Mesenchymal stem cell (in vitro differentiated cells and primary cell): ENCODE measurements at regions not wholly inside any gene's neighbourhood (a gene's known extent, or its start where the extent isn't known, plus 50 kb on each side); places are given as distances from the start of the nearest gene placed in this dataset.

ENCODE experiments used
- DNase-seq: peaks from one replicate; pipeline ENCODE4 v3.0.0-alpha.2; 2013
- H2AFZ ChIP-seq: one replicate; pipeline ENCODE4 v1.6.1; 2013; ENCODE audit warnings: low read depth, mild to moderate bottlenecking, control low read depth, inconsistent platforms, low read length, moderate library complexity
- H2AK5ac ChIP-seq: 2 replicates; pipeline ENCODE4 v1.6.1; 2013; ENCODE audit warnings: low read length, moderate library complexity, mild to moderate bottlenecking, inconsistent platforms; ENCODE audit not compliant: severe bottlenecking
- H2BK120ac ChIP-seq: one replicate; pipeline ENCODE4 v1.6.1; 2013; ENCODE audit warnings: low read depth, mild to moderate bottlenecking, inconsistent platforms, low read length, moderate library complexity
- H2BK12ac ChIP-seq, 2 experiments: one replicate each; pipeline ENCODE4 v1.6.1; 2013; ENCODE audit warnings: inconsistent platforms in 2 of 2, low read length in 2 of 2, mild to moderate bottlenecking in 2 of 2, moderate library complexity in 2 of 2, control low read depth in 1 of 2
- H2BK15ac ChIP-seq: one replicate; pipeline ENCODE4 v1.6.1; 2013; ENCODE audit warnings: mild to moderate bottlenecking, low read depth, inconsistent platforms; ENCODE audit not compliant: poor library complexity, severe bottlenecking
- H2BK5ac ChIP-seq: 2 replicates; pipeline ENCODE4 v1.6.1; 2013; ENCODE audit warnings: low read depth, mild to moderate bottlenecking, low read length, control low read depth, inconsistent platforms; ENCODE audit not compliant: poor library complexity, severe bottlenecking
- H3K14ac ChIP-seq, 2 experiments: one replicate each; pipeline ENCODE4 v1.6.1; 2013; ENCODE audit warnings: inconsistent platforms in 2 of 2, low read length in 2 of 2, control low read depth in 1 of 2, mild to moderate bottlenecking in 1 of 2, moderate library complexity in 1 of 2
- H3K18ac ChIP-seq, 2 experiments: one replicate each; pipeline ENCODE4 v1.6.1; 2013; ENCODE audit warnings: inconsistent platforms in 2 of 2, low read length in 2 of 2, control low read depth in 1 of 2, low read depth in 1 of 2, mild to moderate bottlenecking in 1 of 2
- H3K23ac ChIP-seq, 2 experiments: one replicate each; pipeline ENCODE4 v1.6.1; 2013; ENCODE audit warnings: inconsistent platforms in 2 of 2, low read length in 2 of 2, mild to moderate bottlenecking in 2 of 2, moderate library complexity in 2 of 2, control low read depth in 1 of 2
- H3K27ac ChIP-seq: 2 replicates; pipeline ENCODE4 v1.5.1; 2013; ENCODE audit warnings: mild to moderate bottlenecking, moderate library complexity, low read length, control low read depth, inconsistent platforms; ENCODE audit not compliant: poor library complexity, severe bottlenecking
- H3K27me3 ChIP-seq, 2 experiments: 2 replicates each; pipeline versions ENCODE4 v1.6.1 to v1.7.0; 2013; ENCODE audit warnings: low read length in 2 of 2, mild to moderate bottlenecking in 2 of 2, moderate library complexity in 2 of 2, control low read depth in 1 of 2, inconsistent platforms in 1 of 2; ENCODE audit not compliant: control insufficient read depth in 1 of 2, insufficient read depth in 1 of 2
- H3K36me3 ChIP-seq, 2 experiments: 2 replicates each; pipeline versions ENCODE4 v1.6.1 to v1.7.0; 2013; ENCODE audit warnings: low read length in 2 of 2, control low read depth in 1 of 2, inconsistent platforms in 1 of 2, low read depth in 1 of 2, mild to moderate bottlenecking in 1 of 2; ENCODE audit not compliant: insufficient read depth in 2 of 2, control insufficient read depth in 1 of 2
- H3K4ac ChIP-seq, 2 experiments: one replicate each; pipeline ENCODE4 v1.6.1; 2013; ENCODE audit warnings: inconsistent platforms in 2 of 2, low read length in 2 of 2, mild to moderate bottlenecking in 2 of 2, moderate library complexity in 2 of 2, control low read depth in 1 of 2, low read depth in 1 of 2
- H3K4me1 ChIP-seq: 2 replicates; pipeline ENCODE4 v1.6.1; 2013; ENCODE audit warnings: low read depth, low read length, control low read depth; ENCODE audit not compliant: control insufficient read depth, insufficient read depth
- H3K4me2 ChIP-seq: 2 replicates; pipeline ENCODE4 v1.6.1; 2013; ENCODE audit warnings: low read length, mild to moderate bottlenecking, inconsistent platforms; ENCODE audit not compliant: poor library complexity, severe bottlenecking
- H3K4me3 ChIP-seq, 2 experiments: 2 replicates each; pipeline versions ENCODE4 v1.5.1 to v1.7.0; 2013; ENCODE audit warnings: low read length in 2 of 2, mild to moderate bottlenecking in 2 of 2, control low read depth in 1 of 2, low read depth in 1 of 2; ENCODE audit not compliant: insufficient read depth in 1 of 2
- H3K79me1 ChIP-seq: replicated peaks from 2 replicates; pipeline ENCODE4 v1.6.1; 2013; ENCODE audit warnings: mild to moderate bottlenecking, control low read depth, low read length, inconsistent platforms; ENCODE audit not compliant: poor library complexity, severe bottlenecking
- H3K9ac ChIP-seq: 2 replicates; pipeline ENCODE4 v1.7.0; 2013; ENCODE audit warnings: mild to moderate bottlenecking, low read length, moderate library complexity
- H3K9me3 ChIP-seq: 2 replicates; pipeline ENCODE4 v1.7.0; 2013; ENCODE audit warnings: mild to moderate bottlenecking, low read length; ENCODE audit not compliant: control insufficient read depth
- H4K8ac ChIP-seq: one replicate; pipeline ENCODE4 v1.6.1; 2013; ENCODE audit warnings: inconsistent platforms, mild to moderate bottlenecking, low read length, moderate library complexity
- H4K91ac ChIP-seq: one replicate; pipeline ENCODE4 v1.6.1; 2013; ENCODE audit warnings: mild to moderate bottlenecking, low read length, inconsistent platforms
- WGBS: methylation state at CpG from one replicate; pipeline ENCODE4 v1.1.7; 2013; ENCODE audit warnings: mixed read lengths; 5-methylcytosine and 5-hydroxymethylcytosine counted together

GRCh38 chr5:9928326-9928725 lies 298.2 kb upstream of the TAS2R1 start:
- Histone ChIP-seq H4K91ac (no peak overlapping the region), H3K9me3 (peaks cover 7% of the 10 kb centered on the region), H3K79me1 (no peaks in the 10 kb centered on the region), H2BK12ac (no peak overlapping the region), H2BK120ac (no peak overlapping the region), H3K23ac (no peak overlapping the region), H3K27ac (no peak overlapping the region), H3K36me3 (no peaks in the 10 kb centered on the region), H2AK5ac (no peak overlapping the region), H3K4ac (no peak overlapping the region), H3K18ac (no peak overlapping the region), H2BK15ac (no peak overlapping the region), H3K9ac (no peak overlapping the region), H3K4me3 (no peak overlapping the region), H3K14ac (no peak overlapping the region), H3K4me2 (no peak overlapping the region), H4K8ac (no peak overlapping the region), H3K27me3 (no peaks in the 10 kb centered on the region), H2BK5ac (no peak overlapping the region), H3K4me1 (peaks cover 9% of the 10 kb centered on the region), H2AFZ (no peak overlapping the region)
- DNase-seq = no peak
- 72% methylated on average over 4 of the region's 6 CpGs for WGBS

GRCh38 chr5:9927521-9927997 lies 297.4 kb upstream of the TAS2R1 start:
- no peak overlapping the region for H2BK15ac ChIP-seq
- peak overlapping the region in 1 of 2 experiments; percentile 55 for H2BK12ac ChIP-seq
- WGBS = 65% methylated on average over 4 of the region's 4 CpGs

GRCh38 chr5:9927106-9927505 lies 297.0 kb upstream of the TAS2R1 start:
- no peak overlapping the region for H3K23ac ChIP-seq
- H3K18ac ChIP-seq = no peak overlapping the region
- H3K27me3 ChIP-seq = no peaks in the 10 kb centered on the region
- WGBS = 31% methylated on average over 1 of the region's 1 CpG
- no peak overlapping the region for H2BK15ac ChIP-seq
- peak; percentile 56 for DNase-seq
- H2AFZ ChIP-seq = no peak overlapping the region
- H3K4me2 ChIP-seq = no peak overlapping the region
- peaks cover 16% of the 10 kb centered on the region for H3K9me3 ChIP-seq
- no peak overlapping the region for H2BK12ac ChIP-seq
- H3K9ac ChIP-seq = no peak overlapping the region
- no peak overlapping the region for H2AK5ac ChIP-seq
- no peak overlapping the region for H2BK5ac ChIP-seq
- H3K4ac ChIP-seq = no peak overlapping the region
- no peak overlapping the region for H3K4me3 ChIP-seq
- H3K79me1 ChIP-seq = no peaks in the 10 kb centered on the region
- peaks cover 9% of the 10 kb centered on the region for H3K4me1 ChIP-seq
- H4K91ac ChIP-seq = no peak overlapping the region
- H3K14ac ChIP-seq = no peak overlapping the region
- no peak overlapping the region for H4K8ac ChIP-seq
- H3K36me3 ChIP-seq = no peaks in the 10 kb centered on the region
- H2BK120ac ChIP-seq = no peak overlapping the region
- peak overlapping the region; percentile 32 for H3K27ac ChIP-seq

More at GRCh38 chr5:9927521-9927997, 297.4 kb upstream of the TAS2R1 start:
- H2BK5ac ChIP-seq = no peak overlapping the region
- H3K27ac ChIP-seq = peak overlapping the region; percentile 32
- no peak overlapping the region for H2BK120ac ChIP-seq
- H3K23ac ChIP-seq = no peak overlapping the region
- no peak overlapping the region for H4K8ac ChIP-seq
- no peak overlapping the region for H3K18ac ChIP-seq
- no peaks in the 10 kb centered on the region for H3K36me3 ChIP-seq
- peaks cover 9% of the 10 kb centered on the region for H3K4me1 ChIP-seq
- H3K9me3 ChIP-seq = peaks cover 14% of the 10 kb centered on the region
- no peak overlapping the region for H4K91ac ChIP-seq
- peak overlapping the region; percentile 36 for H2AFZ ChIP-seq
- H3K27me3 ChIP-seq = no peaks in the 10 kb centered on the region
- H3K14ac ChIP-seq = no peak overlapping the region
- no peak overlapping the region for H3K4me3 ChIP-seq
- H3K4ac ChIP-seq = no peak overlapping the region
- peak; percentile 32 for DNase-seq
- H3K9ac ChIP-seq = no peak overlapping the region
- no peak overlapping the region for H3K4me2 ChIP-seq
- no peaks in the 10 kb centered on the region for H3K79me1 ChIP-seq
- H2AK5ac ChIP-seq = no peak overlapping the region

- Histone ChIP-seq H4K91ac (peak overlapping the region; percentile 61), H3K4ac (no peak overlapping the region), H3K14ac (no peak overlapping the region), H2BK120ac (no peak overlapping the region), H3K36me3 (no peaks in the 10 kb centered on the region), H2AFZ (no peak overlapping the region), H3K9ac (no peak overlapping the region), H3K4me3 (no peak overlapping the region), H3K4me1 (peaks cover 11% of the 10 kb centered on the region), H2BK15ac (no peak overlapping the region), H2BK12ac (peak overlapping the region; percentile 61 to 72), H3K9me3 (peaks cover 16% of the 10 kb centered on the region), H3K4me2 (no peak overlapping the region), H3K18ac (peak overlapping the region; percentile 40 to 86), H3K23ac (no peak overlapping the region), H3K27me3 (no peaks in the 10 kb centered on the region), H3K79me1 (no peaks in the 10 kb centered on the region), H2BK5ac (no peak overlapping the region), H2AK5ac (no peak overlapping the region), H4K8ac (peak overlapping the region; percentile 47), H3K27ac (no peak overlapping the region)
- DNase-seq = peak; percentile 94
- WGBS = 9% methylated on average over 2 of the region's 2 CpGs
Observed at GRCh38 chr5:9924614-9925013, 294.5 kb upstream of the TAS2R1 start.
